NCI-H1694 treated with DMSO at 0.1 percent for 48 hours (cell line): ENCODE measurements at regions not wholly inside any gene's neighbourhood (a gene's known extent, or its start where the extent isn't known, plus 50 kb on each side); places are given as distances from the start of the nearest gene placed in this dataset.
"Not testable (repeated sequence)": the region's sequence is repeated elsewhere in the genome, so short reads cannot be mapped to it uniquely, and the experiment has no call there.

Experiments
- DNase-seq: peaks from one replicate; lab custom pipeline; 2025; lab: John Stamatoyannopoulos, UW

- no peak for DNase-seq
These were observed 816.5 kb downstream of the BCKDHB start for GRCh38 chr6:80922916-80923455.

- DNase-seq = no peak
These were observed 815.5 kb downstream of the BCKDHB start for GRCh38 chr6:80921861-80922460.

GRCh38 chr6:80907831-80908230, 801.4 kb downstream of the BCKDHB start:
- no peak for DNase-seq

- no peak for DNase-seq
These were observed 797.2 kb downstream of the BCKDHB start for GRCh38 chr6:80903711-80904110.

- DNase-seq = no peak
These were observed 780.0 kb downstream of the BCKDHB start for GRCh38 chr6:80886475-80886874.

- DNase-seq = no peak
These were observed 766.5 kb downstream of the BCKDHB start for GRCh38 chr6:80872951-80873308.

- DNase-seq = no peak
These were observed 765.9 kb downstream of the BCKDHB start for GRCh38 chr6:80872199-80872950.

- DNase-seq = no peak
These were observed 756.3 kb downstream of the BCKDHB start for GRCh38 chr6:80862756-80863155.

- no peak for DNase-seq
These were observed 753.6 kb downstream of the BCKDHB start for GRCh38 chr6:80860107-80860506.

GRCh38 chr6:80847973-80848372, 741.5 kb downstream of the BCKDHB start:
- not testable (repeated sequence) for DNase-seq

GRCh38 chr6:80832337-80832736, 725.9 kb downstream of the BCKDHB start:
- DNase-seq = no peak

- DNase-seq = no peak
These were observed 686.9 kb downstream of the BCKDHB start for GRCh38 chr6:80793411-80793810.

- no peak for DNase-seq
These were observed 685.7 kb downstream of the BCKDHB start for GRCh38 chr6:80792151-80792550.

- no peak for DNase-seq
These were observed 683.6 kb downstream of the BCKDHB start for GRCh38 chr6:80789912-80790570.

GRCh38 chr6:80783271-80783670, 676.8 kb downstream of the BCKDHB start:
- not testable (repeated sequence) for DNase-seq

GRCh38 chr6:80771941-80772340, 665.5 kb downstream of the BCKDHB start:
- no peak for DNase-seq

- no peak for DNase-seq
These were observed 662.6 kb downstream of the BCKDHB start for GRCh38 chr6:80769106-80769505.

- DNase-seq = no peak
These were observed 661.3 kb downstream of the BCKDHB start for GRCh38 chr6:80767808-80768207.

- no peak for DNase-seq
These were observed 637.7 kb downstream of the BCKDHB start for GRCh38 chr6:80744213-80744612.

- peak; percentile 5 for DNase-seq
These were observed 636.0 kb downstream of the BCKDHB start for GRCh38 chr6:80742481-80742880.

GRCh38 chr6:80733641-80734040, 627.2 kb downstream of the BCKDHB start:
- DNase-seq = no peak

- no peak for DNase-seq
These were observed 622.4 kb downstream of the BCKDHB start for GRCh38 chr6:80728830-80729229.
